NT2/D1 (cell line): ENCODE measurements at regions not wholly inside any gene's neighbourhood (a gene's known extent, or its start where the extent isn't known, plus 50 kb on each side); places are given as distances from the start of the nearest gene placed in this dataset.

Source experiments
- YY1 ChIP-seq: IDR thresholded peaks from 2 replicates; pipeline ENCODE4 v1.6.1; 2011; ENCODE audit not compliant: insufficient read length, insufficient read depth
- ZNF274 ChIP-seq: IDR thresholded peaks from 2 replicates; pipeline ENCODE4 v1.6.1; 2011; ENCODE audit warnings: mild to moderate bottlenecking, low read depth, low read length

DNA sequence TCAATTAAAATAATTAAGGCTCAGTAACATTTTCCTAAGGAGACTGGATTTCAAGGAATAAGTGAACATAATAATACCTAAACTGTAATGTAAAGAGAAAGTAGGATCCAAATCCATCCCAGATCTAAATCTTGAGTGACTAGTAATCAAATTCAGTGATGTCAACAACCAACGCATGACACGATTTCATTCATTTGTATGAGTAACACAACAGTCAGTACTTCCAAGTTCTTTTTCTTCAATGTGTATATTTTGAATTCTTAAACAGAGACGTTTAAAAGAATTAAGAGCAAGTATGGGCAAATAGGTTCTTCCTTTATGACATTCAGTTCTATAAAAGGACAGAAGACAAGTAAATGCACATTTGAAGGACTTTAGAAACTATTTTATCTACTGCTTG, 104.3 kb upstream of the CNTN1 start:
- TF ChIP-seq ZNF274 = no peak
- TF ChIP-seq YY1 = no peak
